BE2C (cell line): ENCODE measurements at regions not wholly inside any gene's neighbourhood (a gene's known extent, or its start where the extent isn't known, plus 50 kb on each side); places are given as distances from the start of the nearest gene placed in this dataset.

Experiments used
- DNase-seq: peaks from one replicate; pipeline ENCODE4 v3.0.0-alpha.2; 2020
- H3K27me3 ChIP-seq: fragments of 250-450 bp; sonication (Bioruptor Pico); 2 replicates; pipeline ENCODE4 v1.5.1; 2020; ENCODE audit warnings: mild to moderate bottlenecking
- H3K36me3 ChIP-seq: fragments of 250-450 bp; sonication (Bioruptor Pico); 2 replicates; pipeline ENCODE4 v1.5.1; 2020; ENCODE audit warnings: mild to moderate bottlenecking
- H3K4me1 ChIP-seq: fragments of 250-450 bp; sonication (Bioruptor Pico); 2 replicates; pipeline ENCODE4 v1.5.1; 2020
- H3K4me3 ChIP-seq: 2 replicates; pipeline ENCODE4 v1.5.1; 2011; ENCODE audit warnings: low read depth, low read length
- H3K9me3 ChIP-seq: fragments of 250-450 bp; sonication (Bioruptor Pico); 2 replicates; pipeline ENCODE4 v1.5.1; 2020
- CTCF ChIP-seq: IDR thresholded peaks from 2 replicates; pipeline ENCODE4 v1.5.1; 2012; ENCODE audit warnings: mild to moderate bottlenecking, low read depth, low read length

- Histone ChIP-seq H3K36me3 (no peaks in the 10 kb centered on the region), H3K4me3 (no peak overlapping the region), H3K9me3 (no peaks in the 10 kb centered on the region), H3K27me3 (no peaks in the 10 kb centered on the region), H3K4me1 (no peaks in the 10 kb centered on the region)
- no peak for DNase-seq
- no peak for TF ChIP-seq CTCF
Observed at GRCh38 chr14:65223636-65224035, 121.3 kb upstream of the MAX start.

- H3K36me3 ChIP-seq, result no peaks in the 10 kb centered on the region
- no peak overlapping the region for H3K4me3 ChIP-seq
- DNase-seq, result no peak
- H3K4me1 ChIP-seq, result no peaks in the 10 kb centered on the region
- no peaks in the 10 kb centered on the region for H3K9me3 ChIP-seq
- no peak for TF ChIP-seq CTCF
- no peaks in the 10 kb centered on the region for H3K27me3 ChIP-seq
Observed at GRCh38 chr14:65224799-65225198, 122.5 kb upstream of the MAX start.

- no peak for TF ChIP-seq CTCF
Observed at GRCh38 chr14:65225299-65226159, 123.2 kb upstream of the MAX start.

GRCh38 chr14:65226824-65227604 is 124.7 kb upstream of the MAX start:
- no peaks in the 10 kb centered on the region for H3K36me3 ChIP-seq
- H3K4me1 ChIP-seq, result 0 out of 2 replicates have a peak, but pooled peaks cover 4% of the 10 kb centered on the region
- no peaks in the 10 kb centered on the region for H3K9me3 ChIP-seq
- no peak for DNase-seq
- H3K4me3 ChIP-seq, result no peak overlapping the region
- H3K27me3 ChIP-seq, result no peaks in the 10 kb centered on the region
- TF ChIP-seq CTCF, result no peak

More at GRCh38 chr14:65225299-65226159, 123.2 kb upstream of the MAX start:
- Histone ChIP-seq H3K27me3 (no peaks in the 10 kb centered on the region), H3K4me3 (no peak overlapping the region), H3K9me3 (no peaks in the 10 kb centered on the region), H3K36me3 (no peaks in the 10 kb centered on the region), H3K4me1 (no peaks in the 10 kb centered on the region)
- DNase-seq, result no peak

- Histone ChIP-seq H3K36me3 (no peaks in the 10 kb centered on the region), H3K4me3 (no peak overlapping the region), H3K27me3 (no peaks in the 10 kb centered on the region), H3K9me3 (no peaks in the 10 kb centered on the region), H3K4me1 (0 out of 2 replicates have a peak, but pooled peaks cover 4% of the 10 kb centered on the region)
- DNase-seq, result no peak
- TF ChIP-seq CTCF, result no peak
Observed at GRCh38 chr14:65228436-65228835, 126.1 kb upstream of the MAX start.
